K562 (cell line): ENCODE measurements at regions not wholly inside any gene's neighbourhood (a gene's known extent, or its start where the extent isn't known, plus 50 kb on each side); places are given as distances from the start of the nearest gene placed in this dataset.

ENCODE experiments used
- ATAC-seq: fragments of 200-7000 bp; cut with Tn5 transposase; 3 replicates; pipeline ENCODE4 v1.9.1; 2020; ENCODE audit warnings: moderate library complexity
- BruUV-seq: library from RNA; stranded (reverse); fragments of 400-500 nt; replicated peaks from 2 replicates; lab custom pipeline; 2021; lab: Mats Ljungman, UMichigan
- CTCF ChIA-PET: fragments of 300-600 bp; formaldehyde crosslinking; extraction: SDS; loops from one replicate; lab custom pipeline; 2021; ENCODE audit warnings: low intra/inter-chr PET ratio; lab: Yijun Ruan, JAX
- POLR2A ChIA-PET: fragments of 300-600, 350-650 bp; sonication (Branson Sonifier 250); formaldehyde crosslinking; extraction: SDS; loops from one replicate; lab custom pipeline; 2021; ENCODE audit warnings: antibody characterized with exemption, inconsistent platforms; lab: Yijun Ruan, JAX
- DNase-seq, 4 experiments: peaks; one replicate each; pipeline versions ENCODE4 v3.0.0 to v3.0.0-alpha.2; 2011 to 2018; ENCODE audit warnings: low spot score in 3 of 4, mixed read lengths in 3 of 4; ENCODE audit errors: extremely low read depth in 1 of 4
- FAIRE-seq: peaks from 2 replicates; lab custom pipeline; 2011; peaks lifted over from hg19 to GRCh38; lab: Jason Lieb, UNC
- H2AFZ ChIP-seq: 2 replicates; pipeline ENCODE4 v1.6.0; 2011; ENCODE audit warnings: low read depth, low read length, control low read depth, inconsistent platforms
- H3K27ac ChIP-seq: fragments of 200-600 bp; 3 replicates; pipeline ENCODE4 v1.8.0; 2011; ENCODE audit warnings: low read depth, mild to moderate bottlenecking, control low read depth, inconsistent platforms, low read length, moderate library complexity, mixed read lengths; ENCODE audit errors: extremely low read depth
- H3K27me3 ChIP-seq, 2 experiments: fragments of 300-600 bp in 1 of 2; 2 replicates in 1 of 2; 3 replicates in 1 of 2; pipeline versions ENCODE4 v1.6.0 to v1.8.0; 2011; ENCODE audit warnings: inconsistent platforms in 2 of 2, low read length in 2 of 2, mild to moderate bottlenecking in 1 of 2, mixed read lengths in 1 of 2, moderate library complexity in 1 of 2; ENCODE audit not compliant: control insufficient read depth in 2 of 2, insufficient read depth in 2 of 2
- H3K36me3 ChIP-seq: fragments of 300-600 bp; 3 replicates; pipeline ENCODE4 v1.8.0; 2011; ENCODE audit warnings: mild to moderate bottlenecking, low read length, inconsistent platforms; ENCODE audit not compliant: control insufficient read depth, insufficient read depth
- H3K4me1 ChIP-seq, 2 experiments: fragments of 200-600 bp in 1 of 2; replicated peaks in 1 of 2; 2 replicates in 1 of 2; 3 replicates in 1 of 2; pipeline versions ENCODE4 v1.5.1 to v1.8.0; 2011; ENCODE audit warnings: inconsistent platforms in 2 of 2, low read length in 2 of 2, mild to moderate bottlenecking in 1 of 2, mixed read lengths in 1 of 2, moderate library complexity in 1 of 2; ENCODE audit not compliant: control insufficient read depth in 2 of 2, insufficient read depth in 2 of 2
- H3K4me2 ChIP-seq: 2 replicates; pipeline ENCODE4 v1.6.1; 2011; ENCODE audit warnings: low read length, control low read depth, inconsistent platforms, mixed read lengths; ENCODE audit not compliant: insufficient read depth
- H3K4me3 ChIP-seq: fragments of 200-600 bp; sonication (generic), shearing (Covaris generic); 2 replicates; pipeline ENCODE4 v1.5.1; 2016; ENCODE audit warnings: control low read depth, inconsistent platforms
- H3K79me2 ChIP-seq: fragments of 200-600 bp; 3 replicates; pipeline ENCODE4 v1.8.0; 2011; ENCODE audit warnings: low read length, inconsistent platforms; ENCODE audit not compliant: control insufficient read depth, insufficient read depth
- H3K9ac ChIP-seq, 2 experiments: 2 replicates each; pipeline versions ENCODE4 v1.6.0 to v1.6.1; 2011; ENCODE audit warnings: low read depth in 2 of 2, low read length in 2 of 2, control low read depth in 1 of 2, inconsistent platforms in 1 of 2, mild to moderate bottlenecking in 1 of 2, mixed read lengths in 1 of 2; ENCODE audit not compliant: insufficient read depth in 1 of 2
- H3K9me1 ChIP-seq: one replicate; pipeline ENCODE4 v1.6.0; 2011; ENCODE audit warnings: inconsistent platforms, mild to moderate bottlenecking, low read length, moderate library complexity; ENCODE audit not compliant: control insufficient read depth, insufficient read depth
- H3K9me3 ChIP-seq: replicated peaks from 2 replicates; pipeline ENCODE4 v1.5.1; 2011; ENCODE audit warnings: low read depth, low read length, inconsistent platforms; ENCODE audit not compliant: control insufficient read depth, insufficient read depth
- H4K20me1 ChIP-seq: replicated peaks from 2 replicates; pipeline ENCODE4 v1.6.1; 2011; ENCODE audit warnings: low read length, inconsistent platforms, mixed read lengths; ENCODE audit not compliant: control insufficient read depth, insufficient read depth
- BDP1 ChIP-seq: IDR thresholded peaks from 3 replicates; pipeline ENCODE4 v1.6.1; 2011; ENCODE audit not compliant: insufficient read length, insufficient read depth
- FOXJ3 ChIP-seq: sonication (generic); formaldehyde crosslinking; IDR thresholded peaks from 2 replicates; pipeline ENCODE4 v1.4.0; 2020; ENCODE audit warnings: mild to moderate bottlenecking, missing genetic modification reagents
- HDAC6 ChIP-seq: IDR thresholded peaks from 2 replicates; pipeline ENCODE4 v1.6.1; 2012; ENCODE audit warnings: low read depth, mild to moderate bottlenecking, control low read depth, inconsistent platforms, low read length, moderate library complexity
- KDM5B ChIP-seq: fragments of 200-600 bp; sonication (generic); IDR thresholded peaks from 2 replicates; pipeline ENCODE4 v1.6.1; 2012; ENCODE audit warnings: low read depth, mild to moderate bottlenecking, moderate library complexity, low read length, control low read depth, inconsistent platforms; ENCODE audit not compliant: insufficient replicate concordance
- KLF10 ChIP-seq: fragments of 250-450 bp; sonication (Bioruptor Pico); IDR thresholded peaks from 2 replicates; pipeline ENCODE4 v1.6.1; 2021; ENCODE audit warnings: matching md5 sums
- PURB ChIP-seq: sonication (generic); formaldehyde crosslinking; IDR thresholded peaks from 2 replicates; pipeline ENCODE4 v1.9.0; 2021; ENCODE audit warnings: low read depth, mild to moderate bottlenecking, missing genetic modification reagents
- SMC3 ChIP-seq: conservative IDR thresholded peaks from 2 replicates; pipeline ENCODE4 v1.6.1; 2011; ENCODE audit warnings: low read depth, low read length, improper control_type of control experiment; ENCODE audit not compliant: insufficient read depth
- YBX1 ChIP-seq: fragments of 450-650 bp; IDR thresholded peaks from 2 replicates; pipeline ENCODE4 v1.7.1; 2016; ENCODE audit warnings: mild to moderate bottlenecking
- ZNF253 ChIP-seq: fragments of 250-450 bp; sonication (Bioruptor Pico); conservative IDR thresholded peaks from 2 replicates; pipeline ENCODE4 v1.6.1; 2021; ENCODE audit warnings: mild to moderate bottlenecking
- ZNF551 ChIP-seq: fragments of 250-450 bp; sonication (Bioruptor Pico); IDR thresholded peaks from 2 replicates; pipeline ENCODE4 v1.5.0; 2021; ENCODE audit warnings: mild to moderate bottlenecking, moderate library complexity
- WGBS: fragments of 100-300 bp; shearing (Covaris generic); methylation state at CpG from one replicate; pipeline ENCODE4 v1.1.6; 2016; ENCODE audit warnings: low coverage, mixed read lengths; ENCODE audit not compliant: insufficient coverage; ENCODE audit errors: missing lambda C conversion rate; 5-methylcytosine and 5-hydroxymethylcytosine counted together
- in situ Hi-C: fragments of 300-500 bp; cut with MboI; formaldehyde crosslinking; loops from 4 replicates; pipeline ENCODE4 v1.15.0; 2018; ENCODE audit warnings: inconsistent platforms, mixed read lengths
- intact Hi-C: fragments of 100-400 bp; cut with micrococcal nuclease; formaldehyde crosslinking; loops from 2 replicates; pipeline ENCODE4 v1.14.2; 2022
- TF ChIP-seq, protein P1 (sequence below), 2 experiments: fragments of 450-650 bp; IDR thresholded peaks; 2 replicates each; pipeline ENCODE4 v1.6.1; 2016
- TF ChIP-seq, protein P2 (sequence below): sonication (generic); formaldehyde crosslinking; IDR thresholded peaks from 2 replicates; pipeline ENCODE4 v1.8.0; 2022; ENCODE audit warnings: mild to moderate bottlenecking, missing genetic modification reagents
- TF ChIP-seq, protein P3 (sequence below), 3 experiments: IDR thresholded peaks in 2 of 3; conservative IDR thresholded peaks in 1 of 3; 2 replicates each; pipeline ENCODE4 v1.5.1; 2011 to 2012; ENCODE audit warnings: low read length in 3 of 3, mild to moderate bottlenecking in 3 of 3, control low read depth in 2 of 3, improper control_type of control experiment in 1 of 3, inconsistent platforms in 1 of 3, low read depth in 1 of 3, mixed read lengths in 1 of 3, moderate library complexity in 1 of 3; ENCODE audit not compliant: insufficient read depth in 2 of 3

DNA sequence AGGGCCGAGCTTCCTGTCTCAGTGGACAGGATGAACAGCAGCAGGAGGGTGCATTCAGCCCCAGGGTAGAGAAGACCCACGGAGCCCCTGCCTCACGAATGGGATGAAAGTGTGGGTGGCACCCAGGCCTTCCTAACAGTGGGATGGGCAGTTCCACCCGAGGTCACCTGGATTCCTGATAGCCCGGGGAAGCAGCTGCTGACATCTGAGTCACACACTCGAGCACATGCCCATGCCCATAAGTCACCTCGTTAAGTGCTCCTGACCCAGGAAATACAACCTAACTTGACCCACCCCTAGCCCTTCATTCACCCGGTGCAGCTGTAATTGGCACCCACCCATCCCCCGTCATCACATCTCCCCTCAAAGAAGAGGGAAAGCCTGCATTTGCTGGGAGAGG lies 85.3 kb upstream of the FOXF1 start:
- FAIRE-seq (no peak), ATAC-seq (no peak), DNase-seq (no peak)
- intact Hi-C loops (no loop called here), in situ Hi-C loops (no loop called here)
- Histone ChIP-seq H3K4me2 (no peak overlapping the region), H3K4me3 (no peak overlapping the region), H3K9me1 (no peaks in the 10 kb centered on the region), H3K4me1 (no peaks in the 10 kb centered on the region), H3K36me3 (no peaks in the 10 kb centered on the region), H2AFZ (no peak overlapping the region), H3K27ac (no peak overlapping the region), H3K27me3 (peaks cover 3 to 41% of the 10 kb centered on the region in 2 experiments; a peak in 4 of 5 replicates), H4K20me1 (no peaks in the 10 kb centered on the region), H3K9ac (no peak overlapping the region), H3K9me3 (no peaks in the 10 kb centered on the region), H3K79me2 (no peaks in the 10 kb centered on the region)
- TF ChIP-seq FOXJ3 (CRISPR knock-in tag) (no peak), HDAC6 (no peak)
- ChIA-PET CTCF (no interaction called here), POLR2A (no interaction called here)
- 2% methylated on average over 9 of the region's 9 CpGs for WGBS
- no TSS peak for BruUV-seq

DNA sequence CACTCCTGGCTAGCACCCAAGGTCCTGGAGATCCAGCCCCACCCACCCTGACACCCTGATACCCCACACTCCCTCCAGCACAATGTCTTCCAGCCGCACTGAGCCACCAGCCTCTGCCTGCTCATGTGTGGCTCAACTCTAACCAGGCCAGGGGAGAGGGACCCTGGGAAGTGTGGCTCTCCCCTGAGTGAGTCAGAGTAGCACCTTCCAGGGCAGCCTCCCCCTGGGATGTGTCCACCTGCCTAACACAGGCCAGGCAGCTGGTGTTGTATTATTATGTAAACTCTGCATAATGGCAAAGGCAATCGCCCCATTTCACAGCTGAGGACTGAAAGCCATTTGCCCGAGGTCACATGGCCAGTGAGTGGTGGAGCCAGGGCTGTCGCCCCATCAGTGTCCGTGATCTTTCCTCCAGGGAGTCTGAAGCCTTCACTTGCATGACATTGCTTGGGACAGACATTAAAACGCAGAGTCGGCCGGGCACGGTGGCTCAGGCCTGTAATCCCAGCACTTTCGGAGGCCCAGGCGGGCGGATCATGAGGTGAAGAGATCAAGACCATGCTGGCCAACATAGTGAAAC lies 84.2 kb upstream of the FOXF1 start:
- Histone ChIP-seq H3K9me3 (no peaks in the 10 kb centered on the region), H3K36me3 (no peaks in the 10 kb centered on the region), H2AFZ (no peak overlapping the region), H3K9ac (no peak overlapping the region), H3K27ac (no peak overlapping the region), H4K20me1 (no peaks in the 10 kb centered on the region), H3K79me2 (no peaks in the 10 kb centered on the region), H3K4me1 (no peaks in the 10 kb centered on the region), H3K4me3 (no peak overlapping the region), H3K27me3 (peaks cover 3 to 47% of the 10 kb centered on the region in 2 experiments; a peak in 4 of 5 replicates), H3K4me2 (no peak overlapping the region), H3K9me1 (no peaks in the 10 kb centered on the region)
- no peak for DNase-seq
- CTCF ChIA-PET: no interaction called here
- FAIRE-seq: no peak
- no peak for ATAC-seq
- POLR2A ChIA-PET: interaction anchor here (0.7 kb wide), 1 partner anchor 18 kb away, joined by 5 read pairs; no protein-coding TSS in a partner anchor
- 0% methylated on average over 12 of the region's 12 CpGs for WGBS
- no TSS peak for BruUV-seq
- intact Hi-C loops: no loop called here
- in situ Hi-C loops: no loop called here
- no peak for TF ChIP-seq ZNF253 (CRISPR knock-in tag)
- TF ChIP-seq, protein P1, sequence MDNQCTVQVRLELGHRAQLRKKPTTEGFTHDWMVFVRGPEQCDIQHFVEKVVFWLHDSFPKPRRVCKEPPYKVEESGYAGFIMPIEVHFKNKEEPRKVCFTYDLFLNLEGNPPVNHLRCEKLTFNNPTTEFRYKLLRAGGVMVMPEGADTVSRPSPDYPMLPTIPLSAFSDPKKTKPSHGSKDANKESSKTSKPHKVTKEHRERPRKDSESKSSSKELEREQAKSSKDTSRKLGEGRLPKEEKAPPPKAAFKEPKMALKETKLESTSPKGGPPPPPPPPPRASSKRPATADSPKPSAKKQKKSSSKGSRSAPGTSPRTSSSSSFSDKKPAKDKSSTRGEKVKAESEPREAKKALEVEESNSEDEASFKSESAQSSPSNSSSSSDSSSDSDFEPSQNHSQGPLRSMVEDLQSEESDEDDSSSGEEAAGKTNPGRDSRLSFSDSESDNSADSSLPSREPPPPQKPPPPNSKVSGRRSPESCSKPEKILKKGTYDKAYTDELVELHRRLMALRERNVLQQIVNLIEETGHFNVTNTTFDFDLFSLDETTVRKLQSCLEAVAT (IDR thresholded peaks at IDR 0.05): no peak
- TF ChIP-seq ZNF551 (CRISPR knock-in tag): no peak
- TF ChIP-seq, protein P2, sequence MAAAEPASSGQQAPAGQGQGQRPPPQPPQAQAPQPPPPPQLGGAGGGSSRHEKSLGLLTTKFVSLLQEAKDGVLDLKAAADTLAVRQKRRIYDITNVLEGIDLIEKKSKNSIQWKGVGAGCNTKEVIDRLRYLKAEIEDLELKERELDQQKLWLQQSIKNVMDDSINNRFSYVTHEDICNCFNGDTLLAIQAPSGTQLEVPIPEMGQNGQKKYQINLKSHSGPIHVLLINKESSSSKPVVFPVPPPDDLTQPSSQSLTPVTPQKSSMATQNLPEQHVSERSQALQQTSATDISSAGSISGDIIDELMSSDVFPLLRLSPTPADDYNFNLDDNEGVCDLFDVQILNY (CRISPR knock-in tag): no peak
- TF ChIP-seq, protein P3, sequence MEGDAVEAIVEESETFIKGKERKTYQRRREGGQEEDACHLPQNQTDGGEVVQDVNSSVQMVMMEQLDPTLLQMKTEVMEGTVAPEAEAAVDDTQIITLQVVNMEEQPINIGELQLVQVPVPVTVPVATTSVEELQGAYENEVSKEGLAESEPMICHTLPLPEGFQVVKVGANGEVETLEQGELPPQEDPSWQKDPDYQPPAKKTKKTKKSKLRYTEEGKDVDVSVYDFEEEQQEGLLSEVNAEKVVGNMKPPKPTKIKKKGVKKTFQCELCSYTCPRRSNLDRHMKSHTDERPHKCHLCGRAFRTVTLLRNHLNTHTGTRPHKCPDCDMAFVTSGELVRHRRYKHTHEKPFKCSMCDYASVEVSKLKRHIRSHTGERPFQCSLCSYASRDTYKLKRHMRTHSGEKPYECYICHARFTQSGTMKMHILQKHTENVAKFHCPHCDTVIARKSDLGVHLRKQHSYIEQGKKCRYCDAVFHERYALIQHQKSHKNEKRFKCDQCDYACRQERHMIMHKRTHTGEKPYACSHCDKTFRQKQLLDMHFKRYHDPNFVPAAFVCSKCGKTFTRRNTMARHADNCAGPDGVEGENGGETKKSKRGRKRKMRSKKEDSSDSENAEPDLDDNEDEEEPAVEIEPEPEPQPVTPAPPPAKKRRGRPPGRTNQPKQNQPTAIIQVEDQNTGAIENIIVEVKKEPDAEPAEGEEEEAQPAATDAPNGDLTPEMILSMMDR (IDR thresholded peaks at IDR 0.05 in 2 of 3, conservative IDR thresholded peaks at IDR 0.05 in 1 of 3; ENCODE audit: insufficient read depth in 2 of 3, low read depth in 1 of 3, low read length in 3 of 3): no peak
- no peak for TF ChIP-seq SMC3
- no peak for TF ChIP-seq KLF10 (CRISPR knock-in tag)
- TF ChIP-seq KDM5B: no peak
- no peak for TF ChIP-seq BDP1
- TF ChIP-seq PURB (CRISPR knock-in tag): no peak
- TF ChIP-seq YBX1: no peak
